ENCODE measurements at regions not wholly inside any gene's neighbourhood (a gene's known extent, or its start where the extent isn't known, plus 50 kb on each side); places are given as distances from the start of the nearest gene placed in this dataset.

- no peak for TF ChIP-seq CTCF (conservative IDR thresholded peaks at IDR 0.05)
- TF ChIP-seq EZH2 (IDR thresholded peaks at IDR 0.05; ENCODE audit: low read depth), result no peak
Measured at GRCh38 chr4:98802770-98803198, 126.1 kb downstream of the EIF4E start.

Data from PC-9 (cell line).